ENCODE measurements at regions not wholly inside any gene's neighbourhood (a gene's known extent, or its start where the extent isn't known, plus 50 kb on each side); places are given as distances from the start of the nearest gene placed in this dataset.

GRCh38 chr10:3544561-3544960 is 240.4 kb downstream of the KLF6 start:
- no peaks in the 10 kb centered on the region for H3K9me3 ChIP-seq
- no peak overlapping the region for H3K4me3 ChIP-seq
- no peaks in the 10 kb centered on the region for H3K27me3 ChIP-seq
- intact Hi-C loops (cut with DNase I), result no loop called here
- H3K9ac ChIP-seq (ENCODE audit: low read depth in 2 of 2, low read length in 2 of 2), result no peak overlapping the region
- DNase-seq, result no peak
- TF ChIP-seq CTCF (IDR thresholded peaks at IDR 0.05), result no peak
- no peak overlapping the region for H3K27ac ChIP-seq
- no peaks in the 10 kb centered on the region for H3K36me3 ChIP-seq
- no peaks in the 10 kb centered on the region for H3K4me1 ChIP-seq

- H3K36me3 ChIP-seq, result no peaks in the 10 kb centered on the region
- TF ChIP-seq CTCF (IDR thresholded peaks at IDR 0.05), result no peak
- H3K27me3 ChIP-seq, result no peaks in the 10 kb centered on the region
- DNase-seq, result no peak
- no peak overlapping the region for H3K27ac ChIP-seq
- H3K4me1 ChIP-seq, result no peaks in the 10 kb centered on the region
- intact Hi-C loops (cut with DNase I), result no loop called here
- no peak overlapping the region for H3K4me3 ChIP-seq
- no peak overlapping the region for H3K9ac ChIP-seq (ENCODE audit: low read depth in 2 of 2, low read length in 2 of 2)
- no peaks in the 10 kb centered on the region for H3K9me3 ChIP-seq
Observed at GRCh38 chr10:3542185-3542611, 242.8 kb downstream of the KLF6 start.

- H3K4me3 ChIP-seq, result no peak overlapping the region
- no peaks in the 10 kb centered on the region for H3K4me1 ChIP-seq
- intact Hi-C loops (cut with DNase I), result no loop called here
- no peaks in the 10 kb centered on the region for H3K9me3 ChIP-seq
- H3K9ac ChIP-seq (ENCODE audit: low read depth in 2 of 2, low read length in 2 of 2), result peak overlapping the region in 1 of 2 donors; percentile 27
- DNase-seq, result no peak
- no peaks in the 10 kb centered on the region for H3K36me3 ChIP-seq
- H3K27me3 ChIP-seq, result no peaks in the 10 kb centered on the region
- no peak overlapping the region for H3K27ac ChIP-seq
- no peak for TF ChIP-seq CTCF (IDR thresholded peaks at IDR 0.05)
Observed at GRCh38 chr10:3539696-3540383, 245.2 kb downstream of the KLF6 start.

GRCh38 chr10:3538656-3539531 is 246.1 kb downstream of the KLF6 start:
- H3K27ac ChIP-seq, result peak overlapping the region; percentile 51

GRCh38 chr10:3538291-3538655 is 246.7 kb downstream of the KLF6 start:
- H3K9me3 ChIP-seq, result no peaks in the 10 kb centered on the region
- H3K27ac ChIP-seq, result peak overlapping the region; percentile 51
- no peak overlapping the region for H3K4me3 ChIP-seq
- H3K27me3 ChIP-seq, result no peaks in the 10 kb centered on the region
- intact Hi-C loops (cut with DNase I), result no loop called here
- no peak overlapping the region for H3K9ac ChIP-seq (ENCODE audit: low read depth in 2 of 2, low read length in 2 of 2)
- DNase-seq, result no peak
- H3K36me3 ChIP-seq, result no peaks in the 10 kb centered on the region
- TF ChIP-seq CTCF (IDR thresholded peaks at IDR 0.05), result no peak
- H3K4me1 ChIP-seq, result no peaks in the 10 kb centered on the region

More at GRCh38 chr10:3538656-3539531, 246.1 kb downstream of the KLF6 start:
- Histone ChIP-seq H3K9me3 (no peaks in the 10 kb centered on the region), H3K4me3 (no peak overlapping the region), H3K27me3 (no peaks in the 10 kb centered on the region), H3K4me1 (no peaks in the 10 kb centered on the region), H3K36me3 (no peaks in the 10 kb centered on the region), H3K9ac (ENCODE audit: low read depth in 2 of 2, low read length in 2 of 2) (peak overlapping the region in 1 of 2 donors; percentile 27)
- intact Hi-C loops (cut with DNase I), result no loop called here
- DNase-seq, result no peak
- TF ChIP-seq CTCF (IDR thresholded peaks at IDR 0.05), result no peak
